ENCODE measurements at regions not wholly inside any gene's neighbourhood (a gene's known extent, or its start where the extent isn't known, plus 50 kb on each side); places are given as distances from the start of the nearest gene placed in this dataset.

- no peak for DNase-seq (ENCODE audit: low read depth)
Measured at GRCh38 chr16:79658301-79659033, 57.9 kb upstream of the MAF start.

GRCh38 chr16:79656553-79657115, 56.1 kb upstream of the MAF start:
- DNase-seq (ENCODE audit: low read depth) = no peak

GRCh38 chr16:79653373-79653891, 52.9 kb upstream of the MAF start:
- DNase-seq (ENCODE audit: low read depth) = no peak

GRCh38 chr16:79651363-79651762, 50.8 kb upstream of the MAF start:
- DNase-seq (ENCODE audit: low read depth) = no peak

Data from activated T-helper 9 cell treated with anti-CD3 and anti-CD28 coated beads, Interleukin-2, amount 50 U/mL, for 16 hours (primary cell).